ENCODE measurements at regions not wholly inside any gene's neighbourhood (a gene's known extent, or its start where the extent isn't known, plus 50 kb on each side); places are given as distances from the start of the nearest gene placed in this dataset.

GRCh38 chr2:18719978-18720775, 130.8 kb upstream of the NT5C1B start:
- TF ChIP-seq, protein P1, sequence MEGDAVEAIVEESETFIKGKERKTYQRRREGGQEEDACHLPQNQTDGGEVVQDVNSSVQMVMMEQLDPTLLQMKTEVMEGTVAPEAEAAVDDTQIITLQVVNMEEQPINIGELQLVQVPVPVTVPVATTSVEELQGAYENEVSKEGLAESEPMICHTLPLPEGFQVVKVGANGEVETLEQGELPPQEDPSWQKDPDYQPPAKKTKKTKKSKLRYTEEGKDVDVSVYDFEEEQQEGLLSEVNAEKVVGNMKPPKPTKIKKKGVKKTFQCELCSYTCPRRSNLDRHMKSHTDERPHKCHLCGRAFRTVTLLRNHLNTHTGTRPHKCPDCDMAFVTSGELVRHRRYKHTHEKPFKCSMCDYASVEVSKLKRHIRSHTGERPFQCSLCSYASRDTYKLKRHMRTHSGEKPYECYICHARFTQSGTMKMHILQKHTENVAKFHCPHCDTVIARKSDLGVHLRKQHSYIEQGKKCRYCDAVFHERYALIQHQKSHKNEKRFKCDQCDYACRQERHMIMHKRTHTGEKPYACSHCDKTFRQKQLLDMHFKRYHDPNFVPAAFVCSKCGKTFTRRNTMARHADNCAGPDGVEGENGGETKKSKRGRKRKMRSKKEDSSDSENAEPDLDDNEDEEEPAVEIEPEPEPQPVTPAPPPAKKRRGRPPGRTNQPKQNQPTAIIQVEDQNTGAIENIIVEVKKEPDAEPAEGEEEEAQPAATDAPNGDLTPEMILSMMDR (IDR thresholded peaks at IDR 0.05; ENCODE audit: borderline replicate concordance, extremely low read depth, low read length, poor library complexity, severe bottlenecking): no peak
- TF ChIP-seq EZH2 (IDR thresholded peaks at IDR 0.05; ENCODE audit: borderline replicate concordance, low read depth, low read length, severe bottlenecking): no peak
